AG04449 (cell line): ENCODE measurements at regions not wholly inside any gene's neighbourhood (a gene's known extent, or its start where the extent isn't known, plus 50 kb on each side); places are given as distances from the start of the nearest gene placed in this dataset.
A peak's percentile ranks its signal among the peaks of the same experiment; 100 is the strongest.

Source experiments
- CTCF ChIA-PET: fragments of 350-600 bp; formaldehyde crosslinking; extraction: SDS; loops from one replicate; lab custom pipeline; 2021; ENCODE audit warnings: antibody characterized with exemption; lab: Yijun Ruan, JAX
- POLR2A ChIA-PET: fragments of 400-600, 350-600 bp; formaldehyde crosslinking; extraction: SDS; loops from one replicate; lab custom pipeline; 2020; ENCODE audit warnings: antibody characterized with exemption, inconsistent platforms; lab: Yijun Ruan, JAX
- DNase-seq: peaks from one replicate; pipeline ENCODE4 v3.0.0-alpha.2; 2010; ENCODE audit warnings: low read depth, low spot score
- H3K4me3 ChIP-seq: 2 replicates; pipeline ENCODE4 v1.5.1; 2011; ENCODE audit warnings: low read depth, mild to moderate bottlenecking, control low read depth, low read length
- CTCF ChIP-seq: IDR thresholded peaks from one replicate; pipeline ENCODE4 v1.5.1; 2011; ENCODE audit warnings: mild to moderate bottlenecking, moderate library complexity, low read length, control low read depth, inconsistent platforms; ENCODE audit not compliant: insufficient read depth; ENCODE audit errors: missing control alignments

GRCh38 chr15:70431854-70432253 lies 331.5 kb downstream of the UACA start:
- no peak for TF ChIP-seq CTCF
- ChIA-PET POLR2A (no interaction called here), CTCF (interaction anchor here (0.9 kb wide), 1 partner anchor 56 kb away, joined by 3 read pairs; no protein-coding TSS in a partner anchor)
- no peak for DNase-seq
- no peak overlapping the region for H3K4me3 ChIP-seq

GRCh38 chr15:70430069-70430468 lies 332.4 kb upstream of the TLE3 start:
- CTCF ChIA-PET, result no interaction called here
- DNase-seq, result peak; percentile 29
- POLR2A ChIA-PET, result no interaction called here
- no peak for TF ChIP-seq CTCF
- H3K4me3 ChIP-seq, result no peak overlapping the region

GRCh38 chr15:70429056-70429722 lies 331.5 kb upstream of the TLE3 start:
- no peak for TF ChIP-seq CTCF
- ChIA-PET CTCF (no interaction called here), POLR2A (no interaction called here)
- DNase-seq, result no peak
- H3K4me3 ChIP-seq, result no peak overlapping the region

GRCh38 chr15:70428211-70428822 lies 330.6 kb upstream of the TLE3 start:
- TF ChIP-seq CTCF, result no peak
- ChIA-PET POLR2A (no interaction called here), CTCF (no interaction called here)
- DNase-seq, result no peak
- no peak overlapping the region for H3K4me3 ChIP-seq

- POLR2A ChIA-PET, result no interaction called here
- no peak overlapping the region for H3K4me3 ChIP-seq
- CTCF ChIA-PET, result no interaction called here
- no peak for TF ChIP-seq CTCF
- no peak for DNase-seq
Observed at GRCh38 chr15:70427167-70428120, 329.7 kb upstream of the TLE3 start.
